Adrenal gland (tissue), 5 donors: ENCODE measurements at regions not wholly inside any gene's neighbourhood (a gene's known extent, or its start where the extent isn't known, plus 50 kb on each side); places are given as distances from the start of the nearest gene placed in this dataset.
"Not testable (repeated sequence)": the region's sequence is repeated elsewhere in the genome, so short reads cannot be mapped to it uniquely, and the experiment has no call there.

ENCODE experiments used
- CTCF ChIP-seq, 6 experiments: fragments of 450-650 bp in 4 of 6; fragments of 200-600 bp in 2 of 6; sonication (generic) in 1 of 6; IDR thresholded peaks; 1 replicate in 5 of 6; 2 replicates in 1 of 6; pipeline versions ENCODE4 v1.5.1 to v1.8.0; 2016 to 2021; ENCODE audit warnings: antibody characterized with exemption in 6 of 6, mild to moderate bottlenecking in 2 of 6, moderate library complexity in 1 of 6
- POLR2A ChIP-seq, 2 donors: fragments of 450-650 bp; IDR thresholded peaks; one replicate each; pipeline ENCODE4 v1.6.1; 2017; ENCODE audit warnings: antibody characterized with exemption in 2 of 2, mild to moderate bottlenecking in 2 of 2, moderate library complexity in 1 of 2
- donor health status: DM: no; HTN: no; CAD: no.

GRCh38 chr2:75834588-75834987, 123.9 kb upstream of the GCFC2 start:
- not testable (repeated sequence) for TF ChIP-seq CTCF, POLR2A (IDR thresholded peaks at IDR 0.05)
